CD14-positive monocyte (primary cell): ENCODE measurements at regions not wholly inside any gene's neighbourhood (a gene's known extent, or its start where the extent isn't known, plus 50 kb on each side); places are given as distances from the start of the nearest gene placed in this dataset.

Experiments used
- DNase-seq, 3 donors: peaks; one replicate each; pipeline ENCODE4 v3.0.0-alpha.2; 2011 to 2022
- H2AFZ ChIP-seq: 2 replicates; pipeline ENCODE4 v1.6.0; 2012; ENCODE audit warnings: mild to moderate bottlenecking, low read depth, low read length, inconsistent platforms; ENCODE audit not compliant: insufficient read depth, poor library complexity, severe bottlenecking
- H3K27ac ChIP-seq, 2 donors: 1 replicate in 1 of 2; 2 replicates in 1 of 2; pipeline ENCODE4 v1.5.1; 2012 to 2013; ENCODE audit warnings: low read length in 2 of 2, control low read depth in 1 of 2, inconsistent platforms in 1 of 2, low read depth in 1 of 2, mild to moderate bottlenecking in 1 of 2
- H3K27me3 ChIP-seq, 2 donors: one replicate each; pipeline versions ENCODE4 v1.6.0 to v1.6.1; 2011 to 2013; ENCODE audit warnings: low read length in 2 of 2; ENCODE audit not compliant: control insufficient read depth in 2 of 2, insufficient read depth in 2 of 2
- H3K36me3 ChIP-seq, 2 donors: replicated peaks in 1 of 2; 1 replicate in 1 of 2; 2 replicates in 1 of 2; pipeline versions ENCODE4 v1.5.1 to v1.6.1; 2012 to 2013; ENCODE audit warnings: low read length in 2 of 2, control low read depth in 1 of 2, inconsistent platforms in 1 of 2, mild to moderate bottlenecking in 1 of 2; ENCODE audit not compliant: insufficient read depth in 2 of 2, control insufficient read depth in 1 of 2
- H3K4me1 ChIP-seq, 2 donors: 1 replicate in 1 of 2; 2 replicates in 1 of 2; pipeline versions ENCODE4 v1.5.1 to v1.6.1; 2012 to 2013; ENCODE audit warnings: low read length in 2 of 2, control low read depth in 1 of 2, inconsistent platforms in 1 of 2, mild to moderate bottlenecking in 1 of 2, moderate library complexity in 1 of 2; ENCODE audit not compliant: insufficient read depth in 2 of 2, control insufficient read depth in 1 of 2
- H3K4me2 ChIP-seq: replicated peaks from 2 replicates; pipeline ENCODE3; 2012; ENCODE audit warnings: low read length, moderate library complexity, mild to moderate bottlenecking; ENCODE audit not compliant: poor library complexity, severe bottlenecking; ENCODE audit errors: extremely low read depth
- H3K4me3 ChIP-seq, 3 experiments: fragments of 200-600 bp in 1 of 3; sonication (generic) in 1 of 3; replicated peaks in 1 of 3; 1 replicate in 2 of 3; 2 replicates in 1 of 3; pipeline ENCODE4 v1.5.1; 2011 to 2013; ENCODE audit warnings: low read length in 3 of 3, mild to moderate bottlenecking in 3 of 3, control low read depth in 2 of 3, low read depth in 2 of 3, inconsistent platforms in 1 of 3, moderate library complexity in 1 of 3
- H3K79me2 ChIP-seq: 2 replicates; pipeline ENCODE4 v1.6.0; 2012; ENCODE audit warnings: mild to moderate bottlenecking, control low read depth, inconsistent platforms, low read length, moderate library complexity; ENCODE audit not compliant: insufficient read depth
- H3K9ac ChIP-seq: 2 replicates; pipeline ENCODE4 v1.6.0; 2017; ENCODE audit warnings: low read length, mild to moderate bottlenecking; ENCODE audit not compliant: insufficient read depth, poor library complexity, severe bottlenecking
- H3K9me3 ChIP-seq, 2 donors: replicated peaks in 1 of 2; 1 replicate in 1 of 2; 2 replicates in 1 of 2; pipeline versions ENCODE4 v1.5.1 to v1.6.1; 2012 to 2013; ENCODE audit warnings: low read length in 2 of 2, control low read depth in 1 of 2; ENCODE audit not compliant: control insufficient read depth in 1 of 2, insufficient read depth in 1 of 2
- H4K20me1 ChIP-seq: 2 replicates; pipeline ENCODE4 v1.6.0; 2012; ENCODE audit warnings: mild to moderate bottlenecking, low read length, control low read depth, moderate library complexity; ENCODE audit not compliant: insufficient read depth
- H3K27ac Mint-ChIP-seq, 7 donors: one replicate each; pipeline ENCODE4 v1.8.0; 2020; ENCODE audit warnings: mild to moderate bottlenecking in 7 of 7, mixed read lengths in 7 of 7, moderate library complexity in 6 of 7, inconsistent platforms in 2 of 7
- H3K27me3 Mint-ChIP-seq, 3 donors: one replicate each; pipeline ENCODE4 v1.8.0; 2021 to 2022; ENCODE audit warnings: low read depth in 3 of 3, mild to moderate bottlenecking in 3 of 3, mixed read lengths in 3 of 3, moderate library complexity in 3 of 3, inconsistent platforms in 1 of 3
- H3K36me3 Mint-ChIP-seq, 2 donors: one replicate each; pipeline ENCODE4 v1.8.0; 2020; ENCODE audit warnings: mixed read lengths in 2 of 2, inconsistent platforms in 1 of 2, mild to moderate bottlenecking in 1 of 2
- H3K4me1 Mint-ChIP-seq: one replicate; pipeline ENCODE4 v1.8.0; 2020; ENCODE audit warnings: mild to moderate bottlenecking, mixed read lengths
- H3K4me3 Mint-ChIP-seq, 2 donors: one replicate each; pipeline ENCODE4 v1.8.0; 2020; ENCODE audit warnings: mild to moderate bottlenecking in 2 of 2, mixed read lengths in 2 of 2, moderate library complexity in 1 of 2
- H3K9me3 Mint-ChIP-seq, 7 donors: one replicate each; pipeline ENCODE4 v1.8.0; 2020 to 2022; ENCODE audit warnings: mixed read lengths in 7 of 7, mild to moderate bottlenecking in 6 of 7, moderate library complexity in 6 of 7, inconsistent platforms in 2 of 7
- WGBS: methylation state at CpG from one replicate; pipeline ENCODE4 v1.1.5; 2013; ENCODE audit warnings: missing lambda C conversion rate; ENCODE audit not compliant: insufficient coverage; 5-methylcytosine and 5-hydroxymethylcytosine counted together
- intact Hi-C, 2 donors: fragments of 100-400 bp; cut with micrococcal nuclease; formaldehyde crosslinking; loops; one replicate each; pipeline versions ENCODE4 v1.15.0 to v1.15.1; 2023
- TF ChIP-seq, protein P1 (sequence below): fragments of 200-600 bp; IDR thresholded peaks from one replicate; pipeline ENCODE4 v1.8.0; 2022; ENCODE audit warnings: antibody characterized with exemption, mild to moderate bottlenecking

GRCh38 chr3:182525766-182526374 is 267.4 kb upstream of the ATP11B start:
- Histone ChIP-seq H3K36me3 (no peaks in the 10 kb centered on the region), H3K4me3 (no peak overlapping the region), H3K4me1 (no peaks in the 10 kb centered on the region), H3K27ac (no peak overlapping the region), H3K79me2 (no peaks in the 10 kb centered on the region), H3K4me2 (no peak overlapping the region), H3K9ac (no peak overlapping the region), H4K20me1 (no peaks in the 10 kb centered on the region), H3K27me3 (no peaks in the 10 kb centered on the region), H2AFZ (no peak overlapping the region), H3K9me3 (no peaks in the 10 kb centered on the region)
- peaks cover 0 to 3% (median 2%) of the 10 kb centered on the region in 7 donors for H3K9me3 Mint-ChIP-seq
- intact Hi-C loops, result no loop called here
- no peaks in the 10 kb centered on the region for H3K4me1 Mint-ChIP-seq
- TF ChIP-seq, protein P1, sequence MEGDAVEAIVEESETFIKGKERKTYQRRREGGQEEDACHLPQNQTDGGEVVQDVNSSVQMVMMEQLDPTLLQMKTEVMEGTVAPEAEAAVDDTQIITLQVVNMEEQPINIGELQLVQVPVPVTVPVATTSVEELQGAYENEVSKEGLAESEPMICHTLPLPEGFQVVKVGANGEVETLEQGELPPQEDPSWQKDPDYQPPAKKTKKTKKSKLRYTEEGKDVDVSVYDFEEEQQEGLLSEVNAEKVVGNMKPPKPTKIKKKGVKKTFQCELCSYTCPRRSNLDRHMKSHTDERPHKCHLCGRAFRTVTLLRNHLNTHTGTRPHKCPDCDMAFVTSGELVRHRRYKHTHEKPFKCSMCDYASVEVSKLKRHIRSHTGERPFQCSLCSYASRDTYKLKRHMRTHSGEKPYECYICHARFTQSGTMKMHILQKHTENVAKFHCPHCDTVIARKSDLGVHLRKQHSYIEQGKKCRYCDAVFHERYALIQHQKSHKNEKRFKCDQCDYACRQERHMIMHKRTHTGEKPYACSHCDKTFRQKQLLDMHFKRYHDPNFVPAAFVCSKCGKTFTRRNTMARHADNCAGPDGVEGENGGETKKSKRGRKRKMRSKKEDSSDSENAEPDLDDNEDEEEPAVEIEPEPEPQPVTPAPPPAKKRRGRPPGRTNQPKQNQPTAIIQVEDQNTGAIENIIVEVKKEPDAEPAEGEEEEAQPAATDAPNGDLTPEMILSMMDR, result no peak
- no peak for DNase-seq
- 83% methylated on average over 1 of the region's 4 CpGs for WGBS
- H3K27me3 Mint-ChIP-seq, result no peaks in the 10 kb centered on the region
- H3K36me3 Mint-ChIP-seq, result no peaks in the 10 kb centered on the region
- no peak overlapping the region for H3K27ac Mint-ChIP-seq
- H3K4me3 Mint-ChIP-seq, result no peak overlapping the region

DNA sequence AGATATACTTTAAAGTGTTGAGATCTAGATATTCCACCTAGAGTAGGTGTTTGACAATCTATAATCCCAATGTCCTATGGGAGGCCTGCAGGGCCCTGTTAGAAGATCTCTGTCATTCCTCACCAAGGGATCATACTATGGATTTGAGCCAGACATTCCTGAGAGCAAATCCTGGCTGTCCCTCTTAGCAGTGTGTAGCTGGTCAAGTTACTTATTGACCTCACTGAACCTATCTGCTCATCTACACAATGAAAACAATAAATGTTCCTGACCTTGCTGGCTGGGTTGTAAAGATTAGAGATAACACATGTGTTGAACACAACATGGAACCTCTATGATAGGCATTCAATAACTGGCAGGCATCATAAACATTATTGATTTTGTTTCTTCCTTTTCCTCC is 265.6 kb upstream of the ATP11B start:
- Histone ChIP-seq H3K27me3 (no peaks in the 10 kb centered on the region), H3K9ac (no peak overlapping the region), H3K36me3 (no peaks in the 10 kb centered on the region), H4K20me1 (no peaks in the 10 kb centered on the region), H3K79me2 (no peaks in the 10 kb centered on the region), H3K27ac (no peak overlapping the region), H3K4me2 (no peak overlapping the region), H3K4me1 (no peaks in the 10 kb centered on the region), H3K9me3 (no peaks in the 10 kb centered on the region), H2AFZ (no peak overlapping the region), H3K4me3 (no peak overlapping the region)
- Mint-ChIP-seq H3K27ac (no peak overlapping the region), H3K4me3 (no peak overlapping the region), H3K4me1 (no peaks in the 10 kb centered on the region), H3K9me3 (peaks cover 0 to 3% (median 2%) of the 10 kb centered on the region in 7 donors), H3K36me3 (no peaks in the 10 kb centered on the region), H3K27me3 (no peaks in the 10 kb centered on the region)
- intact Hi-C loops, result no loop called here
- TF ChIP-seq, protein P1, result no peak
- DNase-seq, result no peak
